ENCODE measurements at regions not wholly inside any gene's neighbourhood (a gene's known extent, or its start where the extent isn't known, plus 50 kb on each side); places are given as distances from the start of the nearest gene placed in this dataset.

DNA sequence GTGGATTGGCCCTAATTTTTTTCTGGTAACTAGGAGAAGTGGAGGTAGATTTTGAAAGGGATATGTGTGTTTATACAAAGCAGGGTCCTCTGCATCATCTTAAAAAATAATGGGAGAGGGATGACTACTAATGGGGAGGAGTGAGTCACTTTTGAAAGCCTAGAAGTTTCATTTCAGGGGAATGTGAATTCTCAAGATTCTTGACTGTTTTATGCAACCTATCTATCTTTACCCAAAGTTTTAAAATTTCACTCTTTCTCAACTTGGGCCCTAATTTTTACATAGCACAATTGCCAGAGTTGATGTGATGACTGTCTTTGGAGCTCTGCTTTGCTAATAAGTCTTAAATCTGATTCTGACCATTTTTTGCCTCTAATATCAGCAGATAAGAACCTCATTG is 445.2 kb downstream of the GRXCR1 start:
- no peak overlapping the region for H3K4me2 ChIP-seq (ENCODE audit: insufficient read depth, low read length)
- no peak overlapping the region for H3K4me3 ChIP-seq (replicated peaks in 1 of 3; ENCODE audit: insufficient read depth in 1 of 3, low read depth in 1 of 3, low read length in 3 of 3)
- no peaks in the 10 kb centered on the region for H3K27me3 ChIP-seq (ENCODE audit: control insufficient read depth in 2 of 2, insufficient read depth in 2 of 2, low read length in 2 of 2)
- H3K9me3 ChIP-seq (replicated peaks; ENCODE audit: control insufficient read depth, insufficient read depth, low read length), result no peaks in the 10 kb centered on the region
- POLR2A ChIA-PET, result no interaction called here
- intact Hi-C loops (cut with micrococcal nuclease) (no loop called here), dilution Hi-C loops (cut with MboI; ENCODE audit: extremely low pct_ligation_motif_present, low sequenced_read_pairs) (no loop called here)
- H3K36me3 ChIP-seq (ENCODE audit: control insufficient read depth in 2 of 2, extremely low read depth in 1 of 2, insufficient read depth in 2 of 2, low read length in 2 of 2), result no peaks in the 10 kb centered on the region
- H2AFZ ChIP-seq (ENCODE audit: low read depth, low read length), result no peak overlapping the region
- H4K20me1 ChIP-seq (replicated peaks; ENCODE audit: control insufficient read depth, extremely low read depth, insufficient read depth, low read length), result no peaks in the 10 kb centered on the region
- H3K4me1 ChIP-seq (ENCODE audit: control insufficient read depth, extremely low read depth, insufficient read depth, low read length), result no peaks in the 10 kb centered on the region
- no peak for FAIRE-seq
- CTCF ChIA-PET, result no interaction called here
- BruUV-seq (replicated peaks), result no TSS peak
- DNase-seq (ENCODE audit: low read depth, low spot score), result no peak
- no peak for TF ChIP-seq POLR2AphosphoS5 (IDR thresholded peaks at IDR 0.05; ENCODE audit: insufficient read depth, low read depth, low read length)
- no peak for TF ChIP-seq POLR2A (IDR thresholded peaks at IDR 0.05; ENCODE audit: low read depth, low read length)
- no peak for TF ChIP-seq MYC (IDR thresholded peaks at IDR 0.05; ENCODE audit: low read depth, low read length)
- TF ChIP-seq, protein P1, sequence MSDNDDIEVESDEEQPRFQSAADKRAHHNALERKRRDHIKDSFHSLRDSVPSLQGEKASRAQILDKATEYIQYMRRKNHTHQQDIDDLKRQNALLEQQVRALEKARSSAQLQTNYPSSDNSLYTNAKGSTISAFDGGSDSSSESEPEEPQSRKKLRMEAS (IDR thresholded peaks at IDR 0.05; ENCODE audit: insufficient read depth, insufficient read length), result no peak
- TF ChIP-seq, protein P2, sequence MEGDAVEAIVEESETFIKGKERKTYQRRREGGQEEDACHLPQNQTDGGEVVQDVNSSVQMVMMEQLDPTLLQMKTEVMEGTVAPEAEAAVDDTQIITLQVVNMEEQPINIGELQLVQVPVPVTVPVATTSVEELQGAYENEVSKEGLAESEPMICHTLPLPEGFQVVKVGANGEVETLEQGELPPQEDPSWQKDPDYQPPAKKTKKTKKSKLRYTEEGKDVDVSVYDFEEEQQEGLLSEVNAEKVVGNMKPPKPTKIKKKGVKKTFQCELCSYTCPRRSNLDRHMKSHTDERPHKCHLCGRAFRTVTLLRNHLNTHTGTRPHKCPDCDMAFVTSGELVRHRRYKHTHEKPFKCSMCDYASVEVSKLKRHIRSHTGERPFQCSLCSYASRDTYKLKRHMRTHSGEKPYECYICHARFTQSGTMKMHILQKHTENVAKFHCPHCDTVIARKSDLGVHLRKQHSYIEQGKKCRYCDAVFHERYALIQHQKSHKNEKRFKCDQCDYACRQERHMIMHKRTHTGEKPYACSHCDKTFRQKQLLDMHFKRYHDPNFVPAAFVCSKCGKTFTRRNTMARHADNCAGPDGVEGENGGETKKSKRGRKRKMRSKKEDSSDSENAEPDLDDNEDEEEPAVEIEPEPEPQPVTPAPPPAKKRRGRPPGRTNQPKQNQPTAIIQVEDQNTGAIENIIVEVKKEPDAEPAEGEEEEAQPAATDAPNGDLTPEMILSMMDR (IDR thresholded peaks at IDR 0.05; ENCODE audit: extremely low read depth in 1 of 2, insufficient read depth in 1 of 2, low read depth in 1 of 2, low read length in 2 of 2), result no peak
- no peak for TF ChIP-seq JUN (IDR thresholded peaks at IDR 0.05; ENCODE audit: borderline replicate concordance, insufficient read depth, insufficient read length, low read depth)
- TF ChIP-seq EZH2 (IDR thresholded peaks at IDR 0.05; ENCODE audit: borderline replicate concordance, low read depth, low read length, severe bottlenecking), result no peak
- TF ChIP-seq FOS (IDR thresholded peaks at IDR 0.05; ENCODE audit: borderline replicate concordance, insufficient read depth, low read length), result no peak
- TF ChIP-seq GATA2 (IDR thresholded peaks at IDR 0.05; ENCODE audit: insufficient read depth, insufficient read length, low read depth, low read length), result no peak
- H3K9me1 ChIP-seq (replicated peaks; ENCODE audit: control insufficient read depth, extremely low read depth, insufficient read depth, low read length), result no peaks in the 10 kb centered on the region
- H3K79me2 ChIP-seq (ENCODE audit: control insufficient read depth, insufficient read depth, low read length), result no peaks in the 10 kb centered on the region
- H3K27ac ChIP-seq (ENCODE audit: insufficient read depth, low read depth, low read length), result no peak overlapping the region
- H3K9ac ChIP-seq (replicated peaks; ENCODE audit: extremely low read depth, insufficient read depth, low read length), result no peak overlapping the region
